Right lobe of liver (tissue), 4 donors: ENCODE measurements at regions not wholly inside any gene's neighbourhood (a gene's known extent, or its start where the extent isn't known, plus 50 kb on each side); places are given as distances from the start of the nearest gene placed in this dataset.

ENCODE experiments used
- POLR2A ChIP-seq: fragments of 450-650 bp; IDR thresholded peaks from one replicate; pipeline ENCODE4 v1.6.1; 2017; ENCODE audit warnings: antibody characterized with exemption, mild to moderate bottlenecking
- TF ChIP-seq, protein P1 (sequence below), 4 donors: fragments of 200-600 bp in 3 of 4; fragments of 450-650 bp in 1 of 4; IDR thresholded peaks; one replicate each; pipeline versions ENCODE4 v1.5.1 to v1.8.0; 2016 to 2022; ENCODE audit warnings: antibody characterized with exemption in 4 of 4, mild to moderate bottlenecking in 2 of 4
- donor health status: DM: no; HTN: no; CAD: no.
- donor health status: DM: no; HTN: no; CAD: no.
- donor health status: DM: no; HTN: yes; CAD: no.

DNA sequence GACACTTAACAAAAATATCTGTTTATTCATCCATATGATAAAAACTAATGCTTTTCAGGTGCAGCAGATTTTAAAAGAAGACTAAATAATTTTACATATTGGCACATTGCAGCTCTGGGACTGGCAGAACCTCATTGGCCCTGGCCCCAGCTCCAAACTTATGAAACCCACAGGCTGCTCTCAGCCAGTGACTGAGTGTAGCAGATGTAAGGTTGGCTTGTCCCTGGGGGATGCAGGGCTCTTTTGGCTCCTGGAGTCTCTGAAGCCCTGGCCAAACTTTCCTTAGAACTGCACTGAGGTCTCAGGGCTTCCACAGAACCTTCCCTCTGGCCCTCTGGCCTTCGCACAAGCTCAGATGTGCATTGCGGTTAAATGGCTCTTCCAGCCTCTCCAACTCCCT, 725.0 kb upstream of the SOX11 start:
- no peak for TF ChIP-seq POLR2A
- TF ChIP-seq, protein P1, sequence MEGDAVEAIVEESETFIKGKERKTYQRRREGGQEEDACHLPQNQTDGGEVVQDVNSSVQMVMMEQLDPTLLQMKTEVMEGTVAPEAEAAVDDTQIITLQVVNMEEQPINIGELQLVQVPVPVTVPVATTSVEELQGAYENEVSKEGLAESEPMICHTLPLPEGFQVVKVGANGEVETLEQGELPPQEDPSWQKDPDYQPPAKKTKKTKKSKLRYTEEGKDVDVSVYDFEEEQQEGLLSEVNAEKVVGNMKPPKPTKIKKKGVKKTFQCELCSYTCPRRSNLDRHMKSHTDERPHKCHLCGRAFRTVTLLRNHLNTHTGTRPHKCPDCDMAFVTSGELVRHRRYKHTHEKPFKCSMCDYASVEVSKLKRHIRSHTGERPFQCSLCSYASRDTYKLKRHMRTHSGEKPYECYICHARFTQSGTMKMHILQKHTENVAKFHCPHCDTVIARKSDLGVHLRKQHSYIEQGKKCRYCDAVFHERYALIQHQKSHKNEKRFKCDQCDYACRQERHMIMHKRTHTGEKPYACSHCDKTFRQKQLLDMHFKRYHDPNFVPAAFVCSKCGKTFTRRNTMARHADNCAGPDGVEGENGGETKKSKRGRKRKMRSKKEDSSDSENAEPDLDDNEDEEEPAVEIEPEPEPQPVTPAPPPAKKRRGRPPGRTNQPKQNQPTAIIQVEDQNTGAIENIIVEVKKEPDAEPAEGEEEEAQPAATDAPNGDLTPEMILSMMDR (IDR thresholded peaks at IDR 0.05), result no peak
